H1 (cell line): ENCODE measurements at regions not wholly inside any gene's neighbourhood (a gene's known extent, or its start where the extent isn't known, plus 50 kb on each side); places are given as distances from the start of the nearest gene placed in this dataset.

Source experiments
- SUZ12 ChIP-seq: fragments of 200-600 bp; sonication (generic); IDR thresholded peaks from 2 replicates; pipeline ENCODE4 v1.6.1; 2012; ENCODE audit warnings: mild to moderate bottlenecking, inconsistent platforms, low read length, moderate library complexity, mixed read lengths
- TF ChIP-seq, protein P1 (sequence below): IDR thresholded peaks from 2 replicates; pipeline ENCODE4 v1.6.1; 2011; ENCODE audit warnings: low read length, improper control_type of control experiment

DNA sequence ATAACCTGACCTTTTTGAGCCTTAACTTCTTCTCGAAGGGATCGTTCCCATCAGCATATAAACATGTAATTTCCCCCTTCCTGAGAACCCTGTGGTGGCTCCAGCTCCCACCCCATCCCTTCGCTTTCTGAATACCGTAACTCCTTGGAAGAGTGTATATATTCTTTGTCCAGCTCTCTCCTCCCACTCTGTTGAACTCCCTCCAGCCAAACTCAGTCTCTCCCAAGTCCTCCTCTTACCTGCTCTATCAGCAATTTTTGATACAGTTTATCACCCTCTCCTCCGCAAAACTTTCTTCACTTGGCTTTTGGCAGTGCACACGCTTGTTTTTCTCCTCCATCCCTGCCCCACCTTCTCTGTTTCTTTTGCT, 109.9 kb upstream of the SLC25A33 start (continued):
- TF ChIP-seq SUZ12: no peak
- TF ChIP-seq, protein P1, sequence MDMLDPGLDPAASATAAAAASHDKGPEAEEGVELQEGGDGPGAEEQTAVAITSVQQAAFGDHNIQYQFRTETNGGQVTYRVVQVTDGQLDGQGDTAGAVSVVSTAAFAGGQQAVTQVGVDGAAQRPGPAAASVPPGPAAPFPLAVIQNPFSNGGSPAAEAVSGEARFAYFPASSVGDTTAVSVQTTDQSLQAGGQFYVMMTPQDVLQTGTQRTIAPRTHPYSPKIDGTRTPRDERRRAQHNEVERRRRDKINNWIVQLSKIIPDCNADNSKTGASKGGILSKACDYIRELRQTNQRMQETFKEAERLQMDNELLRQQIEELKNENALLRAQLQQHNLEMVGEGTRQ: no peak
